HG03280 (cell line): ENCODE measurements at regions not wholly inside any gene's neighbourhood (a gene's known extent, or its start where the extent isn't known, plus 50 kb on each side); places are given as distances from the start of the nearest gene placed in this dataset.

Source experiments
- ATAC-seq: cut with Tn5 transposase; IDR thresholded peaks from one replicate; pipeline ENCODE4 v1.9.1; 2021; ENCODE audit warnings: mild to moderate bottlenecking, moderate library complexity; ENCODE audit not compliant: unreplicated experiment

DNA sequence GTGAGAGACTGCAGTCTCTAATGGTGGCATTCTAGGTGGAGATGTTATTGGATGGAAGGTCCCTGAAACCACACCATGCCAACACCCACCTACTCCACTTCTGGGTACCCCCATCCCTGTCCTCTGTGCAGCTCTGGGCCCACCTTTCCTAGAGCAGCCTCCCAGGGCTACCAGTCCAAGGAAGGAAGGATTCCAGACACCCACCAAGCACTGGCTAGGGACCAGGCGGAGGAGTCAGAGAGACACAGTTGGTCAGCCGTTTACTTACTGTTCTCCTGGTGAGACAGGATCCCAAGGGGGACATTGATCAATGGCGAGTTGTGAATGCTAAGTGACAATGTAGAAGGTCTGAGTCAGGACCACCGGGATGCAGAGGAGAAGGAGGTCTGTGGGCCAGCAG is 151.6 kb downstream of the TTC32 start:
- no peak for ATAC-seq

DNA sequence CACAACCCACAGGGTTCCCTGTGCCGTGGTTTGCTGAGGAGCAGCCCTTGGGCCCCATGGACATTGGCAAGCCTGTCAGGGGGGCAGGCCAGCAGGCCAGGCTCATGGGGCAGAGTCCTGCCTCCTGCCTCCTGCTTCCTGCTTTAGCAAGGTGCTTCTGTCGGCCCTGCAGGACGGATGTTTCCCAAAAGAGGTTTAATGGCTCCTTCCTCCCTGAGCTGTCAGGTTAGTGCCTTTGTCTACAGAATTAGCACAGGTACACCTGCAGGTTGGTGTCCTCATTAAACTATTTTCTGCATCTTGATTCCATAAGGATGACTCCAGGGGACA is 152.3 kb downstream of the TTC32 start:
- no peak for ATAC-seq

DNA sequence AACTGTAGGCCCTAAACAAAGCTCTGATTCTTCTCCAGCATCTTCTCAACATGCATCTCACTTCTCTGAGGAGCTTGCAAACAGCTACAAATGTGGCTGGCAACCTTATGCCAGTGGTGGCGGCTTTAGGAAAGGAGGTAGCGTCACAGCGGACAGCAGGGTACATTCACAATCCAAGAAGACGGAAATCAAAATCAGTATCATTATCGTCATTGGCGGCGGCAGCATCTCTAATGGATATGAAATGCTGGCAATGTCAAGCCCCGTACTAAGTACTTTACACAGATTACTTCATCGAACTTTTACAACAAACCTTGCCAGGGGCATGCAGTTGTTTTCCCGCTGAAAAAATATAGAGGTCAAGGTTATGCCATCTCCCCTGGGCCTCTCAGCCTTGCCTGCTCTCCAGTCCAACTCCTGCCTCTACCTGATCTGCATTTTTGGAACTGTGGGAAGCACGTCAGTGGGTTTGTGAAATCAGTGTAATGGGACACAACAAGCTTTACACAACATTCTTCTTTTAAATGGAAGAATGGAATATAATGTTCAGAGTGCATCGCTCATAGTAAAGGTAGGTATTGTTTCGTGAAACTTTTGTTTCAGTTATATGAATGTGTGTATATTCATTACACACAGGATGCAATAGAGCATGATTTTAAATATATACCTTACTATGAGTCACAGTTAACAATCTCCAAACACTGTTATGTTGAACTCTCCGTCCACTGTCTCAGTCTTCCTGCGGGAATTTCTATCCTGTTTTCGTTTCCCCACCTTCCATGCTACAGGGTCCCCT is 152.9 kb downstream of the TTC32 start:
- ATAC-seq: no peak

DNA sequence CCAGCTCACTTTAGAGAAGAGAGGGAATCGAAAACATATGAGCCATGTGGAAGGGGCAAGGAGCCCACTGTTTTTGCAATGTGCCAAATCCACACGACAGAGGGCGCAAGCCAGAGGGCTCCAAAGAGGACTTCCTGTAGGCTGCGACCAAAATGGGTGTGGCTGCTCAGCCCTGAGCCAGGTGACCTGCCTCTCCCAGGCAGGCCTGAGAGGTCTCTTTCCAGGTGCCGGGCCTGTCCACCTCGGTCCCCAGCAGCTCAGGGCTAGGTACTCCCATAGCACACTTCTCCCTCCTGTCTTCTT is 153.8 kb downstream of the TTC32 start:
- no peak for ATAC-seq

DNA sequence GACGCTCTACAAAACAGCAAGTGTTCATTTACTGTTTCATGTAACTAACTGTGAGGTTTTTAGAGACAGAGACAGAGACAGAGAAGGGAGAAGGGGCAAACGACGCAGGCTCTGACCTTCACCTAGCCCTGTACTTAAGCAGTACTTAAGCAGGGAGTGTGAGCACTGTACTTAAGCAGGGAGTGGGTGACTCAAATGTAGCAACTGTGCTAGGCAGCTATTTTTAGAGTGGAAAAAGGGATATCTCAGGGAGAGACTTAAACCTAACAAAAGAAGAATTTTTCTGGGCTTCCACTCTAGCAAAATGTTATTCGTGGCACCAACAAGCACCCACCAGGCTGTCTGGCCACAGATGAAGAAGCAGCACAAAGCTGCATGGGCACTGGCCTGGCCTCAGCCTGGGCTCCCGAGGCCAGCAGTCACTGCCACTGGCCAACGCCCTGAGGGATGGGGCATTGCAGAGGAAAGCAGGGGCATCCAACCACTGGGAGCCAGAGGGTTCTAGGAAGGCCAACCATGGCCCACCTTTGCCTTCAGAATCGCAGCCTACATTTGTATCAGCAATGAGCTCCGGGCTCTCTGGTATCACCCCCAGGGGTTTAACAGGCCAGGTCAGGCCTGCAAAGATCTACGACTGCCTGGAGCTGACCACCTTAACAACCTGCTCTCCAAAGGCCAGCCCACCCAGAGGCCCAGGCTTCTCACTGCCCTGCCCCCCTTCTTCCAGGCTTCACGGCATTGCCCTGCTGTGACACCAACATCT is 154.3 kb downstream of the TTC32 start:
- no peak for ATAC-seq

DNA sequence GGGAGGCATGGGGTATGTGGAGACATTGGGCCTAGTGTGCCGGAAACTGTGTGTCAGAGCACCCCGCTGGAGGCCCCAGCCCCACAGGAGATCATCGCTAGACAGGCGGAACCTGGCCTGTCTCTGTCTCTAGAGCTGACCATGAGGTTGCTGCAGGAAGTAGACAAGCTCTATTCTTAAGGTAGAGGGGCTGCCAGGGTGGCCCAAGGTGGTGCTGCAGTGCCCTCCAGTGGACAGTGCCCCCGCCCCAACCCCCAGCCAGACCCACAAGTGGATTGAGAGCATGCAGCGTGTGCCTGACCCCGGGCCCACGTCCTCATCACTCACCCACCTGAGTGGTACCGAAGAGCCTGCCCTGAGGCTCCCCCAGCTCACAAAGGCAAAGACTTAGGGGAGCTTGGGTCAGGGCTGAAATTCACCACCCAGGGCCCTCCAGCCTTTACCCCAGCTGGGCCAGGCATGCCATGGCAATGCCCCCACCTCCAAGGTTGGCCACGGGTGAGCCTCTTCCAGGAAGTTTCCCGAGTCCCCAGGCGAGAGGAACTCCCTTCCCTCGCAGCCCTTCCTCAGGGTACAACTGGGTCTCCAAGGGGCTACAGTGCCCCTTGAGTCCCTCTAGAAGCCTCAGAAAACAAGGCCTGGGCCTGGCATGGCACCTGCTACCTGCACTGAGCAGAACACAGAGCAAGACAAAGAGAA is 155.0 kb downstream of the TTC32 start:
- ATAC-seq: no peak

DNA sequence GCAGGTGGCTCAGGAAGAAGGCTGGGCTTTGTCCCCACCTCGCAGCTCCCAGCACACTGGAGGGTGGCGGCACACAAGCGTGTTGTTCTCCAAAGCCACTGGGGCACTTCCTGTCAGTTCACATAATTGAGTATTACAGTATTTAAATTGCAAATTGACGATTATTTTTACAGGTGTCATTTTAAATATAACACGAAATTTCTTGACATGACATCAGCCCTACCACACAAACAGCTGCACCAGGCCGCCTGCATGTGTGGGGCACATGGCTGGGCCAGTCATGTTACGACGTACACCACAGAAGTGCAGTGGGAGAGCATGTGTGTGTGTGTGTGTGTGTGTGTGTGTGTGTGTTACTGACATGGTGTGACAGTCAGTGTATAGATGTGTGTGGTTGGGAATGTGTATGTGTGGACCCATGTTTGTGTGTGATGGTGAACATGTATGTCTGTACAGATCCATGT is 155.6 kb downstream of the TTC32 start:
- no peak for ATAC-seq

DNA sequence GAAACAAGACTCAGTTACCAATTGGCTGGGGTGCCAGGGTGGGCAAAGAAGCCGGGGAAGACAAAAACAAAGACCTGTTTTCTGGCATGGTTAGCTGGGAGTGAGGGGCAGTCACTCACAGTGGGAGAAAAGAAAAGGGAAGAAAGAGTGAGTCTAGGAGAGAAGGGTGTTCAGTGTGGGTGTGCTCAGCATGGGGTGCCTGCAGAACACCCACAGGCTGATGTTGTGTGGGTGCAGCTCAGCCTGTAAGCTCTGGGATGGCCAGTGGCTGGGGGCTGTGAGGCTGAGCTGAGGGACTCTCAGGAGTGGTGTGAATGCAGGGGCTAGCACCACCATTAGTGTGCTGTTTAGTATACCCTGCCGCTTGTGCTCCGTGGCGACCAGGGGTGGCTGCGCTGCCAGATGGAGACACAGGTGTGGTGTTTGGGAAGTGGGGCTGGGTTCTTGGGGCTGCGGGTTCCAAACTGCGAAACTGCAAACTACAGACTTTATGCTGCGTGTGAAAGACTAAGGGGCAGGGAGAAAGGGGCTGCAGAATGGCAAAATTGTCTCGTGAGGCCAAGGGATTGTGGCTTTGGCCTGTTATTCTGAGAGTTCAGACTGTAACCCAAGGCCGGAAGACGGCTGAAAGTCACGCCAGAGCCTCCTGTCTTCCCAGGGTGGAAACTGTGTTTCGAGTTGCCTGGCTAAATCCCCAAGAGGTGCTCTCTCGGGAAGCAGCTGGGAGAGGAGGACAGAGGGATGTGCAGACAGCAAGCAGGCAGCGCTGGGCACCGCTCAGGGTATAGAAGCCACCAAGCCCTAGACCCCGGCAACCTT is 156.3 kb downstream of the TTC32 start:
- no peak for ATAC-seq

DNA sequence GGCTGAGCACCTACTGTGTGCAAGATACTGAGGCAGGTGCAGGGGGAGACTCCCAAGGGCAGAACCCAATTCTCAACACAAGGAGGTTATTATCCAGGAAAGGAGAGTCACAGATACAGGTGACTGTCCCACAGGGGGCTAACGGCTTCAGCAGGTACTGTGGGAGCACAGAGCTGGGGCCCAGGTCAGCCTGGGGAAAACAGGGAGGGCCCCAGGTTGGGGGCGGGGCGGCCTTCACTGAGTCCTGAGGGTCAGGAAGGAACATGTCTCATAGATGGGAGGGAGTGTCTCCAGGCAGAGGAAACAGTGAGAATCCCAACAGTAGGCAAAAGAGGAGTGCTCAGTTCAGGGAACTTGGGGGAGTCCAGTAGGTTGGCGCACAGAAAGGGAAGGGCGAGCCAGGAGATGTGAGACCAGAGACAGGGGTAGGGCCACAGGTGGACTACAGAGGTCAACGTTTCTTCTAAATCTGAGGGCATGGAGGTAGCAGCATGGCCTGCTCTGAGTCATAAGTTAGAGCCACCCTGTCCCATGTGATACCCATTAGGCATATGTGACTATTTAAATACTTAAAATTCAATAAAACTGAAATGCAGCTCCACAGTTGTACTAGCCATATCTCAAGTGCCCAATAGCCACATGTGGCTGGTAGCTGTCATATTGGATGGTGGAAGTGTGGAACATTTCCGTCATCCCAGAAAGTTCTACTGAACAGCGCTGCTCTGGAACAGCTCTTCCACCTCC is 157.2 kb downstream of the TTC32 start:
- ATAC-seq: no peak

DNA sequence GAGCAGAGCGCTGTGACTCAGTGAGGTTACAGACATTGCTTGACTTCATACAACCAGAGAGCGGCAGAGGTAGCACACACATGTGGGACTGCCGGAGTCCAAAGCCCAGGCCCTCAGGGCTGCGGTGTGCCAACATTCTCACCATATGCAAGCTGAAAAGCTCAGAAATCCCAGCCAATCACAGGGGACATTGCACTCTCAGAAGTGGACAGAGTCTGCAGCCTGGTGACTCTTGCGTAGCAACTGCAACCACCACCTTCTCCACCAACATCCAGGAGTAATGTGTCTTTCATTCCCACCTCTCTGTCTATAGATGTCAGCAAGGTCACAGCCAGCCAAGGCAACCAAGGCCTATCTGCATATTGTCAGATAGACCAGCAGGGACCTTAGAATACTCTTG is 158.1 kb downstream of the TTC32 start:
- no peak for ATAC-seq

DNA sequence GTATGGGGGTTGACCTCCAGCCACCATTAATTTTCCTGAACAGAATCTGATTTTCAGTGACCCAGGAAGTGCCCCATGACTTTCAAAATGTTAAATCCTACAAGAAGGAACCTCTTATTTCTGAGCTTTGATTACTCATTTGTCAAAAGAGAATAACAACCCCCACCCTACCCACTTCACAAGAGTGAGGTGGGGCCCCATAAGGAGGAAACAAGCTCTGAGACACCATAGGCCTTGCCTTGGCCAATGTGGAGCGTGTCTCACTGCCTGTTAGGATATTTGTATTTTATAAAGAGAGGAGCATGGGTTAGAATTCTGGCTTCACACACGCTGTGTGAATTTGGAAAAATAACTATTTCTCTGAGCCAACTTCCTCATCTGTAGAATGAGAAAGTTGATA is 158.9 kb downstream of the TTC32 start:
- ATAC-seq: no peak

DNA sequence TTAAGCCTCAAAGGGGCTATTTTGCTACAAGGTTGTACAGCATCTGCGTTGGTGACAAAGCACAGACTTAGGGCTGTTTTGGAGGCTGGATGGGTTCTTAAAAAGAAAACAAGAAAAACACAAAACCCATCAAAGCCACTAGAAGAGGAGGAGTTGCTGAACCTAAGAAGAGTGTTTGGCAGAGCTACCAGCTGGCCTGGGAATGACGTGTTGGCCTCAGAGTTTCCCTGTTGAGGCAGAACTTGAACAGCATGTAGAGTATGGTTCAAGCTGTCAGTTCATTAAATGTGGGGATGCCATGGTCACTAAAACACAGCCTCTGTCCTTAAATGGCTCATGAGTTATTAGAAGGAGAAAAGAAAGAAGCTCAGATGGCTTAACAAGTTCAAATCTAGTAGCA is 162.5 kb downstream of the TTC32 start:
- no peak for ATAC-seq

DNA sequence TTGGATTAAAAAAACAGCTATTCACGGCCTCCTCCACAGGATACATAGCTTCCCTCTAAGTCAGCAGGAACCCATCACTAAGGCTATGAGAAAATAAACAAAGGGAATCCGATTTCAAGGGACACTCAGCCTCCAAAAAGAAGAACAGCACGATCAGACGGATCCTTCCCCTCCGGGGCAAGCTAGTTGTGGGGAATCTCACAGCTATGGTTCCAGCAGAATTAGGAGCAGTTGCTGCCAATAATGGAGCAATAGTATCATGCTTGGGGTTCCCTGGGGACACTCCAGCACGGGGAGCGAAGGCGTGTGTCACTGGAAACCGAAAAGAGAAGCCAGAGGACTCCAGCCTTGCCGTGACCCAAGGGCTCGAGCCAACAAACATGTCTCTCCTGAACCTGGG is 163.1 kb downstream of the TTC32 start:
- ATAC-seq: no peak

DNA sequence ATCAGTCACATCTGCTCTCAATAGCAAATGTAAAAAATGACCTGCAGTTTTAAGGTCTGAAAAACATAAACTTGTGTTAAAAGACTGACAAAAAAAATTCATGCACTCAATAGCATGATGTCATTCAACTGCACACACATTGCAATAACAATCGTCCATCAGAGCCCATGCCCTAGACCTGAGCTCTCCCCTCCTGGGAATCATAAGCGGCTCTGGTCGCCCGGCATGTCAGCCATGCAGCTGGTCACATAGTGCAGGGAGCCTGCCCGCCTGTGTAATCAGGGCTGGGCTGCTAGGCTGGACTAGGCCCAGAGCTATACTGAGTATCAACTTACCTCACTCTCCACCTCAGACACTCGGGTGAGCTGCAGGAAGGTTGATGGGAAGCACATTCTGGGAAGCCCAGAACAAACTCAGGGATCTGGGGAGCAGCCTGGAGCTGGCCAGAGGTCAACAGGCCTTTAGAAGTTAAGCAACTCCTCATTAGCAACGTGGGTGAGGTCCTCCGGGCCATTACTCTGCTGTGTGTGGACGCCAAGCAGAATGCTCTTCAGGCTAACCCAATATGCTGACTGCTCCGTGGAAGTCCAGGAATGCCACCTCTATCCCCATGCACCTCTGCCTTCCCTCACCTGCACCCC is 165.5 kb downstream of the TTC32 start:
- no peak for ATAC-seq

DNA sequence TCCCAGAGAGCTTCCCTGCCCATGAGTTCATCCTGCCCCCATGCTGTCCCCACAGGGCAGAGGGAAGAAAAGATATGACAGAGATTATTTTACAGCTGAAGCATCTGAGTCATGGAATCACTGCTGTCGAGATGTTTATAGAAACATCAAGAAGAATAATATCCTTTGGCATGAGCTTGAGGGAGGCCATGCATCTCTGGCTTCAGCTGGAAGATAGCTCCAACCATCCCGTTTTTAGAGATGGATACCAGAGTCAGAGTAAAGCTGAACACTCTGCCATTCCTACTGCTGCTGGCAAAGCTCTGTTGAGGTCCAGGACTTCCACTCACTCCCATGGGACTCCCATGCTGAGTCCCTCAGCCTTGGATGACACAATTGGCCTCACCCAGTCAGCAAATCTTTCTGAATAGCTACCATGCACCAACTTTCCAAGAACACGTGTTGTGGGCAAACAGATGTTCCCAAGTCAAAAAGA is 167.8 kb downstream of the TTC32 start:
- no peak for ATAC-seq

DNA sequence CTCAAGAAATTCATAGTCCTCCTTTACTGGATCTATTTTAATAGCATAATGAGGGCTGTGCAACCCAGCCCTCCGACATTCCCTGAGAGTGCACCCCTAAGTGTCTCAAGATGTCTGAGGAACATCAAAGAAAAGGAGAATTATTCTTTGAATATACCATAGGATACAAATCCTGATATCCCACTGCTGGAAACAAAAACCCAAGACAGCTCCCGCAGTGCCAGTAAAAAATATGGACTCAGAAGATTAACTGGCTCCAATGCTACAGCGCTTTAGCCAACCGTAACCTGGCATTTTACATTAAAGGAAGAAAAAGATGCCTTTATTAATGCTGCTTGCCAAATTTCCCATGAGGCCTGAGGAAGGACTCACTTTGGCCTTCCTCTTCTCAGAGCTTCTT is 168.4 kb downstream of the TTC32 start:
- ATAC-seq: no peak

DNA sequence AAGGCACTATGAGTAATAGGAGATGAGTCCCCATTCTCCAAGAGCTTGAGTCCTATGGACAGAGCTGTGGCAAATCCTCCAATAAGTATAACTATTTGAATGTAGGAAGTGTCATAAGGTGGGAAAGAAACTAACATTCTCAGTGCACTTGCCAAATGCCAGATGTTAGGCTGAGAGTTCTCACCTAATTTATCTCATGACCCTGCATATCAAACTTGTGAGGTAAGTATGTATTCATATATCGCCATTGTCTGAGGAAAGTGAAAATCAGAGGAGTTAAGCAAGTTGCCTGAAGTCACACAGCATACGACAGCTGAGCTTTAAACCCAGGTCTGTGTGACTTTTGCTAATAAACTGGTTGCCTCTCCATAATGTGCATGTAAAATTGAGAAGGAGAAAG is 169.5 kb downstream of the TTC32 start:
- no peak for ATAC-seq

DNA sequence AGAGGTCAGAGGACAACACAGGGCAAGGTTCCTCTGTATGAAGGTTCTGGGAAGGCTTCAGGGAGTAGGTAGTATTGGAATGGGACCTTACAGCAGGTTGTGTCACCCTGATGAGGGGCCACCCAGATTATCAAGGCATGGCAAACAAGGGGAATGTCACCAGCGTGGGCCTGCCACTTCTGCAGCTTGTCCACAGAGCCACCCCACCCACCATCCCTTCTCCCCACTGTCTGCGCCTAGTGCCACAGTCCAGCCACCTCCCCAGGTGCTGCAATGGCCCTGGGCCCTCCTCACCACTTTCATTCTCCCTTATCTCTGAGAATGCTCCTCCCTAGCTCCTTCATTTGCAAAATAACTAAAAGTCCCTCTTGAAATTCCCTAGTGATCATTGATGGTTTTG is 170.3 kb downstream of the TTC32 start:
- no peak for ATAC-seq

DNA sequence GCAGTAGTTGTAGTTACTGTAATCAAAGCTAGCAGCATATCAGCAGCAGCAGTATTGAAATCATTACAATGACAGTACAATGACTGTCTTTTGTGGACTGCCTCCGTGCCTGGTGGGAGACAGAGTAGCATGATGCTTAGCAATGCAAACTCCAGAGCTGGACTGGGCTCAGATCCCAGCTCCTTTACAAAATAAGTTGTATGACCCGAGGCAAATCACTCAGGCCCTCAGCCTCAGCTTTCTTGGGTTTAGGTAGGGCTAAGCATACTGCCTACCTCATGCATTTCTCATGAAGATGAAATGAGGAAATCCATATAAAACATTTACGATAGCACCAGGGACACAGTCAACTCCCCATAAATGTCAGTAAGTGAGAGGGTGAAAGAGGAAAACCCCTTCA is 170.7 kb downstream of the TTC32 start:
- ATAC-seq: no peak

DNA sequence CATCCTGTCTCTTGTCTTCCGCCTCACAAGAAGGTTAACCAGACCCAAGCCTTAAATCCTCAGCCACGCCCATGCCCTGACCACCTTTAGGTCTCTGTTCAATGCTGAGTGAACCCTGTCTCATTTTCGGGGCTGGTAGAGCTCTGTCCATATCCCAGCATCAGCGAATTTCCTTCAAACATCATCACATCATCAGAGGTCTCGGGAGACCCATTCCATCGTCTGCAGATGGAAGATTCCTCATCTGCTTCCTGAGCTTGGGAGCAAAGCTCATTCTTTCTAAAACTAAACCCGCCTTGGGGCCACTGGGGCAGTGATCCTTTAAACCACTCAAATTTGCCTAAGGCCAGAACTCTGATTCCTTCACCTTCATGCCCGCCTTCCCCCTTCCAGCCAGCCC is 173.7 kb downstream of the TTC32 start:
- ATAC-seq: no peak
